Fibroblast of pulmonary artery (primary cell): ENCODE measurements at regions not wholly inside any gene's neighbourhood (a gene's known extent, or its start where the extent isn't known, plus 50 kb on each side); places are given as distances from the start of the nearest gene placed in this dataset.

Experiments used
- DNase-seq: peaks from one replicate; pipeline ENCODE4 v3.0.0-alpha.2; 2010; ENCODE audit warnings: low read depth
- H3K4me3 ChIP-seq: replicated peaks from 2 replicates; pipeline ENCODE4 v1.5.1; 2011; ENCODE audit warnings: low read depth, mild to moderate bottlenecking, control low read depth, low read length, moderate library complexity
- TF ChIP-seq, protein P1 (sequence below): IDR thresholded peaks from 2 replicates; pipeline ENCODE4 v1.5.1; 2011; ENCODE audit warnings: mild to moderate bottlenecking, control low read depth, low read length, inconsistent platforms; ENCODE audit errors: missing control alignments

DNA sequence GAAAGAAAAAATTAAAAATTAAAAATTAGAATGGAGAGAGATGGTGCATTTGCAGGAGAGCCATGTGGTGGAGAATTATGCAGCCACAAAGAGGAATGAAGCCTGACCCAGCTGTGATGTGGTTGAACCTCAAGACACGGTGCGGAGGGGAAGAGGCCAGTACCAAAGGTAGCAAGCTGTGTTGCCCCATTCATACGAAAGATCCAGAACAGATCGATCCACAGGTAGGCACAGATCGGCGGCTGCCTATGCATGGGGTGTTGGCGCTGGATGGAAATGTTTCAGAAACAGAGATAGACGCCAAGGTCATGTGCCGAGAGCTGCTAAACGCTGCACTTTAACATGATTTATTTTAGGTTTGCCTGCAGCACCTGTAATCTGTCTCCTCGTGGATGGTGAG, 992.3 kb downstream of the BRD1 start:
- TF ChIP-seq, protein P1, sequence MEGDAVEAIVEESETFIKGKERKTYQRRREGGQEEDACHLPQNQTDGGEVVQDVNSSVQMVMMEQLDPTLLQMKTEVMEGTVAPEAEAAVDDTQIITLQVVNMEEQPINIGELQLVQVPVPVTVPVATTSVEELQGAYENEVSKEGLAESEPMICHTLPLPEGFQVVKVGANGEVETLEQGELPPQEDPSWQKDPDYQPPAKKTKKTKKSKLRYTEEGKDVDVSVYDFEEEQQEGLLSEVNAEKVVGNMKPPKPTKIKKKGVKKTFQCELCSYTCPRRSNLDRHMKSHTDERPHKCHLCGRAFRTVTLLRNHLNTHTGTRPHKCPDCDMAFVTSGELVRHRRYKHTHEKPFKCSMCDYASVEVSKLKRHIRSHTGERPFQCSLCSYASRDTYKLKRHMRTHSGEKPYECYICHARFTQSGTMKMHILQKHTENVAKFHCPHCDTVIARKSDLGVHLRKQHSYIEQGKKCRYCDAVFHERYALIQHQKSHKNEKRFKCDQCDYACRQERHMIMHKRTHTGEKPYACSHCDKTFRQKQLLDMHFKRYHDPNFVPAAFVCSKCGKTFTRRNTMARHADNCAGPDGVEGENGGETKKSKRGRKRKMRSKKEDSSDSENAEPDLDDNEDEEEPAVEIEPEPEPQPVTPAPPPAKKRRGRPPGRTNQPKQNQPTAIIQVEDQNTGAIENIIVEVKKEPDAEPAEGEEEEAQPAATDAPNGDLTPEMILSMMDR: no peak
- DNase-seq: no peak
- no peak overlapping the region for H3K4me3 ChIP-seq

DNA sequence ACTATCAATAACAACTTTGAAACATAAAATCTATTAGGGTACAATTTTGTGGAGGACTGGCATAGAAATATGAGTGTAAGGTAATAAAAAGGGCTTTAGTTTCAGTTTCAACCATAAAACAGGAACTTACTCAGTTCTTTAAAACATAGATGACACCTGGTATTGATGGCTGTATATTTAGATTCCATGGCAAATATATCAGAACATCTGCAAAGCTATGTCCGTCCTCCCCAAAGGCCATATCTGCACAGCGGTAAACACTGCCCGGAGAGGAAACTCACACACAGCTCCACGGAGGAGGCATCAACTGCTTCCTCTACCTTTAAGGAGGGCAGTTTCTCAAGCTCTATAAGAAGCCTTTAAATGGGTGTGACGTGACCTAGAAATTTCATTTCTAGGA, 993.3 kb downstream of the BRD1 start:
- TF ChIP-seq, protein P1: no peak
- no peak for DNase-seq
- H3K4me3 ChIP-seq: no peak overlapping the region

DNA sequence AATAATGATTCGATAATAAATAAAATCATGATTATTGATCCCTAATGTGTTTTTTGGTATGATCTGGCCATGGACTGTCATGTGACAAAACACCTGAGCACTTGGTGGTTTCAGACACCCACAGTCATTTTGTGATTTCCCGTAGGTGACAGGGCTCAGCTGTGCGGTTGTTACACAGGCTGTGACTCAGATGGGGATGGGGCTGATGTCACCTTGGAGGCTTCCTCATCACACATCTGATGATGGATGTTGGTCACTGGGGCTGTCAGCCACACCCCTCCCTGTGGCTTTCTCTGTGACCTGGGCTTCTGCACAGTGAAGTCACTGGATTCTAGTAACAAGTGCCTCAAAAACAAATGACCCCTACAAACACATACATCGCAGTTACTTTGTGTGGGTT, 995.1 kb downstream of the BRD1 start:
- no peak for DNase-seq
- no peak overlapping the region for H3K4me3 ChIP-seq
- TF ChIP-seq, protein P1: no peak

DNA sequence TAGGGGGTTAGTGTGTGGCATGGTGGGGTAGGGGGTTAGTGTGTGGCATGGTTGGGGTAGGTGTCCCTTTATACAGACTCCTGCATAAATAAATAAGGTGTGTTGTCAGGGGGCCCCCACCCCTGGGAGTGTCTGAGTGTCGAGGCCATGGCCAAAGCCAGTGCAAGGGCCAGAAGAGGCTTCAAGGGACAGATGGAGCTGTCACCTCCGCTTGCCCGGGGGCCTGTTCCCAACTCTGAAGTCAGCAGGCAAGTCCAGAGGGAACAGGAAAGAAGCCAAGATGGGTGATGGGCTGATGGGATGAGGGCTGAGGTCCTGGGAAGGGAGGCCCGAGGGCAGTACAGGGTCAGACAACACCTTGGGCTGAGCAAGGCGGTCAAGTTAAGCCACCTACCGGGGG, 997.8 kb downstream of the BRD1 start:
- TF ChIP-seq, protein P1: no peak
- no peak for DNase-seq
- no peak overlapping the region for H3K4me3 ChIP-seq

DNA sequence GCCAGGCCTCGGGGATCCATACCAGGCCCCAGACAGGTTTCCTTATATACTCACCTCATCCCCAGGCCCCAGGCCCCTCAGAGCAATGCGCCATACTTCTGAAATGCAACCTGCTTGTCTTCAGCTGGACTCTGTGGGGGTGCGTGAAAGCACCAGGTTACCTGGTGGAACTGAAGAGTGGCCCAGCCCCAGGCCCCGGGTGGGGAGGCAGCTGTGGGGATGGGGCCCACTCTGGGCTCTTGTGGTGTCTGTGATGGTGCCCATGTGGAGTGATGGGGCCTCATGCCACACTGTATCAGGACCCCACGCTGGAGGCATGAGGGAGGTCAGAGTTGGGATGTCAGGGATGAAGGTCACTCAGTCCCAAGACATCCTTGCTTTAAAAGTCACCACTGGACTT, 999.0 kb downstream of the BRD1 start:
- no peak for DNase-seq
- TF ChIP-seq, protein P1: no peak
- H3K4me3 ChIP-seq: no peak overlapping the region

DNA sequence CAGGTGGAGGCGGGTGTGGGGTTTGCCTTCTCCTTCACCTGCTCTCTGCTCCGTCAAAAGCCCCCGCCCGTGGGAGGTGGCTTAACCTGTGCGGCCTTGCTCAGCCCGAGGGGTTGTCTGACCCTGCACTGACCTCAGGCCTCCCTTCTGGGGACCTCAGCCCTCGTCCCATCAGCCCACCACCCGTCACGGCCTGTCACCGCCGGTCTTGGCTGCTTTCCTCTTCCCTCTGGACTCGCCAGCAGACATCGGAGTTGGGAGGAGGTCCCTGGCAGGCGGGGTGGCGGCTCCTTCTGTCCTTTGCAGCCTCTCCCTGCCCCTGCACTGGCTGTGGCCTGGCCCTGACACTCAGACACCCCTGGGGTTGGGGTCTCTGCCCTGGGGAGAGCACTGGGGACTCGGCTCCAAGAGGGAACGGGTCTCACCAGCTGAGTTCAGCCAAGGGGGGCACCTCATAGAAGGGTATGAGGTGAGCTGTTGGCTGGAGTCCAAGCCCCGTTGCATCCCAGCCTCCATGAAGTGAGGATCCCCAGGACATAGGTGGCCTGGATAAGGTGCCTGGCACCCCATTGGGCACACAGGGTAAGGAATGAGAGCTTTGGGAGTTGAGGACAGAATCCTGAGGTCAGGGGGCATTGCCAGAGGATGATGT, 999.6 kb downstream of the BRD1 start:
- H3K4me3 ChIP-seq: no peak overlapping the region
- DNase-seq: no peak
- TF ChIP-seq, protein P1: no peak

DNA sequence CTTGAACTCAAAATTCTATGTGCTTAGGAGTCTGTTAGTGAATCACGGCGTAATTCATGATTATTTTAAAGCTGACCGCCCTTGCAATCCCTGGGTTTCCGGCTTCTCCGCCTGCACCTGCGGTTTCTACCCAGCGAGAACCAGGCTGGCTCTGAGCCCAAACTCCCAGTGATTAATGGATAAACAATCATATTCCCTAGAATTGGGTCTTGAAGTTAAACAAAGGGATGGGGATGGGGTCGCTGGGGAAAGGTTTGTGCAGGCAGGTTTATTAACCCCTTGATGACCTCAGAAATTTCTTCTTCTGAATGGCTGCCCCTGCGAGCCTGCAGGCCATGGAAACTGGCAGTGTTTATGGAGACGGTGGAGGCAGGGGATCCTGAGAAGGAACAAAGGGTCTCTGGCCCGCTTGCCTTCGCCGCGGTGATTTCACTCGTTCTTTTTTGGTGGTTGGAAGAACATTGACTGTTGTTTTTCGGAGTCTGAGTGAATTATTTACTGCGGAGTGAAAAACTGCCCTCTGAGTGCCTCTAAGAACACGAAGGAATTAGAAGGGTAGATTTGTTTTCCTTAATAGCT, 1000.3 kb downstream of the BRD1 start:
- no peak overlapping the region for H3K4me3 ChIP-seq
- no peak for DNase-seq

More for the DNA sequence above, 1000.3 kb downstream of the BRD1 start:
- TF ChIP-seq, protein P1: no peak
